IPS-20b (cell line): ENCODE measurements at regions not wholly inside any gene's neighbourhood (a gene's known extent, or its start where the extent isn't known, plus 50 kb on each side); places are given as distances from the start of the nearest gene placed in this dataset.

Experiments
- H3K27ac ChIP-seq: one replicate; pipeline ENCODE4 v1.5.1; 2013; ENCODE audit warnings: low read length
- H3K27me3 ChIP-seq: 2 replicates; pipeline ENCODE4 v1.6.1; 2013; ENCODE audit warnings: mild to moderate bottlenecking, low read length, inconsistent platforms; ENCODE audit not compliant: insufficient read depth
- H3K36me3 ChIP-seq: 2 replicates; pipeline ENCODE4 v1.6.1; 2013; ENCODE audit warnings: low read depth, mild to moderate bottlenecking, inconsistent platforms, low read length, moderate library complexity; ENCODE audit not compliant: insufficient read depth
- H3K4me1 ChIP-seq: 2 replicates; pipeline ENCODE4 v1.6.1; 2013; ENCODE audit warnings: mild to moderate bottlenecking, control low read depth, inconsistent platforms, low read length, moderate library complexity; ENCODE audit not compliant: insufficient read depth
- H3K4me3 ChIP-seq: 2 replicates; pipeline ENCODE4 v1.5.1; 2013; ENCODE audit warnings: mild to moderate bottlenecking, low read length, inconsistent platforms
- H3K9ac ChIP-seq: 2 replicates; pipeline ENCODE4 v1.6.1; 2013; ENCODE audit warnings: low read depth, mild to moderate bottlenecking, inconsistent platforms, low read length, moderate library complexity
- H3K9me3 ChIP-seq: 2 replicates; pipeline ENCODE4 v1.6.1; 2013; ENCODE audit warnings: mild to moderate bottlenecking, low read depth, low read length, inconsistent platforms; ENCODE audit not compliant: insufficient read depth

GRCh38 chr20:24148372-24148771, 159.8 kb upstream of the GGTLC1 start:
- H3K27ac ChIP-seq, result no peak overlapping the region
- H3K4me1 ChIP-seq, result no peaks in the 10 kb centered on the region
- no peak overlapping the region for H3K9ac ChIP-seq
- H3K27me3 ChIP-seq, result no peaks in the 10 kb centered on the region
- no peak overlapping the region for H3K4me3 ChIP-seq
- no peaks in the 10 kb centered on the region for H3K9me3 ChIP-seq
- no peaks in the 10 kb centered on the region for H3K36me3 ChIP-seq

- Histone ChIP-seq H3K9ac (no peak overlapping the region), H3K9me3 (no peaks in the 10 kb centered on the region), H3K4me3 (no peak overlapping the region), H3K36me3 (no peaks in the 10 kb centered on the region), H3K27me3 (no peaks in the 10 kb centered on the region), H3K4me1 (no peaks in the 10 kb centered on the region), H3K27ac (no peak overlapping the region)
These were observed 159.4 kb upstream of the GGTLC1 start for GRCh38 chr20:24147961-24148360.

- Histone ChIP-seq H3K27me3 (no peaks in the 10 kb centered on the region), H3K9ac (no peak overlapping the region), H3K4me1 (no peaks in the 10 kb centered on the region)
These were observed 158.9 kb upstream of the GGTLC1 start for GRCh38 chr20:24147479-24147878.

GRCh38 chr20:24146231-24146634, 157.7 kb upstream of the GGTLC1 start:
- Histone ChIP-seq H3K27ac (no peak overlapping the region), H3K36me3 (no peaks in the 10 kb centered on the region), H3K9me3 (peaks cover 5% of the 10 kb centered on the region; the same call in 1 of the 2 replicates), H3K4me3 (no peak overlapping the region), H3K27me3 (no peaks in the 10 kb centered on the region), H3K4me1 (no peaks in the 10 kb centered on the region), H3K9ac (no peak overlapping the region)

More at GRCh38 chr20:24147479-24147878, 158.9 kb upstream of the GGTLC1 start:
- Histone ChIP-seq H3K36me3 (no peaks in the 10 kb centered on the region), H3K9me3 (no peaks in the 10 kb centered on the region), H3K4me3 (no peak overlapping the region), H3K27ac (no peak overlapping the region)

GRCh38 chr20:24144371-24144770, 155.8 kb upstream of the GGTLC1 start:
- no peaks in the 10 kb centered on the region for H3K36me3 ChIP-seq
- H3K9ac ChIP-seq, result no peak overlapping the region
- no peak overlapping the region for H3K27ac ChIP-seq
- H3K9me3 ChIP-seq, result peaks cover 7% of the 10 kb centered on the region; the same call in 1 of the 2 replicates
- no peaks in the 10 kb centered on the region for H3K27me3 ChIP-seq
- no peak overlapping the region for H3K4me3 ChIP-seq
- H3K4me1 ChIP-seq, result no peaks in the 10 kb centered on the region

GRCh38 chr20:24141111-24141510, 152.5 kb upstream of the GGTLC1 start:
- Histone ChIP-seq H3K36me3 (no peaks in the 10 kb centered on the region), H3K27me3 (no peaks in the 10 kb centered on the region), H3K27ac (no peak overlapping the region), H3K4me1 (no peaks in the 10 kb centered on the region), H3K9me3 (peaks cover 7% of the 10 kb centered on the region; the same call in 1 of the 2 replicates), H3K9ac (no peak overlapping the region), H3K4me3 (no peak overlapping the region)

GRCh38 chr20:24139846-24140245, 151.3 kb upstream of the GGTLC1 start:
- no peak overlapping the region for H3K9ac ChIP-seq
- H3K27ac ChIP-seq, result no peak overlapping the region
- no peaks in the 10 kb centered on the region for H3K4me1 ChIP-seq
- H3K27me3 ChIP-seq, result no peaks in the 10 kb centered on the region
- no peak overlapping the region for H3K4me3 ChIP-seq
- H3K9me3 ChIP-seq, result peaks cover 7% of the 10 kb centered on the region; the same call in 1 of the 2 replicates
- no peaks in the 10 kb centered on the region for H3K36me3 ChIP-seq

GRCh38 chr20:24138951-24139350, 150.4 kb upstream of the GGTLC1 start:
- Histone ChIP-seq H3K9me3 (peaks cover 7% of the 10 kb centered on the region; the same call in 1 of the 2 replicates), H3K27me3 (no peaks in the 10 kb centered on the region), H3K4me1 (peaks cover 4% of the 10 kb centered on the region; the same call in 1 of the 2 replicates), H3K27ac (no peak overlapping the region), H3K9ac (no peak overlapping the region), H3K4me3 (no peak overlapping the region), H3K36me3 (no peaks in the 10 kb centered on the region)

GRCh38 chr20:24138196-24138857, 149.7 kb upstream of the GGTLC1 start:
- Histone ChIP-seq H3K27me3 (no peaks in the 10 kb centered on the region), H3K4me1 (peaks cover 4% of the 10 kb centered on the region; the same call in 1 of the 2 replicates), H3K36me3 (no peaks in the 10 kb centered on the region), H3K9ac (no peak overlapping the region), H3K27ac (no peak overlapping the region), H3K4me3 (no peak overlapping the region), H3K9me3 (peaks cover 7% of the 10 kb centered on the region; the same call in 1 of the 2 replicates)

- Histone ChIP-seq H3K27me3 (no peaks in the 10 kb centered on the region), H3K9me3 (peaks cover 6% of the 10 kb centered on the region; the same call in 1 of the 2 replicates), H3K9ac (no peak overlapping the region), H3K27ac (no peak overlapping the region), H3K4me1 (peaks cover 7% of the 10 kb centered on the region; the same call in 1 of the 2 replicates), H3K36me3 (no peaks in the 10 kb centered on the region), H3K4me3 (no peak overlapping the region)
These were observed 148.2 kb upstream of the GGTLC1 start for GRCh38 chr20:24136659-24137246.

- Histone ChIP-seq H3K9ac (no peak overlapping the region), H3K27me3 (no peaks in the 10 kb centered on the region)
These were observed 147.2 kb upstream of the GGTLC1 start for GRCh38 chr20:24135781-24136180.

GRCh38 chr20:24134930-24135329, 146.4 kb upstream of the GGTLC1 start:
- Histone ChIP-seq H3K4me1 (peaks cover 21% of the 10 kb centered on the region), H3K4me3 (no peak overlapping the region), H3K36me3 (no peaks in the 10 kb centered on the region), H3K27me3 (no peaks in the 10 kb centered on the region), H3K9me3 (no peaks in the 10 kb centered on the region), H3K9ac (no peak overlapping the region), H3K27ac (no peak overlapping the region)

More at GRCh38 chr20:24135781-24136180, 147.2 kb upstream of the GGTLC1 start:
- Histone ChIP-seq H3K4me3 (no peak overlapping the region), H3K36me3 (no peaks in the 10 kb centered on the region), H3K27ac (no peak overlapping the region), H3K4me1 (peaks cover 14% of the 10 kb centered on the region), H3K9me3 (no peaks in the 10 kb centered on the region)
